DMS114 treated with DMSO at 0.1 percent for 48 hours (cell line): ENCODE measurements at regions not wholly inside any gene's neighbourhood (a gene's known extent, or its start where the extent isn't known, plus 50 kb on each side); places are given as distances from the start of the nearest gene placed in this dataset.

ENCODE experiments used
- DNase-seq: peaks from one replicate; lab custom pipeline; 2025; ENCODE audit not compliant: unreplicated experiment; lab: John Stamatoyannopoulos, UW

DNA sequence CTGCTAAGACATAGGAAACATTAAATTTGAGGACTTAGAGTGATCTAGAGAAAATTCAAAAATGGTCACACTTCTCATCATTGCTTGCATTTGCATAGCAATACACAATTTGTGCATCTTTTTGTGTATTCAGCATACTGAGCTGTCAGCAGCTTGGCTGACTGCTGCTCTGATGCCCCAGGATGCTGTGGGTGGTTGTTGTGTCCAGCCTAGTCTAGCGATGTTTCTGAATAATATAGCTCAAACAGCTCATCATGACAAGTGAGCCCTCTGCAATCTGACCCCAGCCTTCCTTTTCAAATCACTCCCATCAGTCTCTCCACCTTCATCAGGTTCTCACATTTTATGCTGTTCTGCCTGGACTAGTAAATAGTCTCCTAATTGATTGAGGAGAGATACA, 483.7 kb upstream of the SPHKAP start:
- DNase-seq, result no peak

DNA sequence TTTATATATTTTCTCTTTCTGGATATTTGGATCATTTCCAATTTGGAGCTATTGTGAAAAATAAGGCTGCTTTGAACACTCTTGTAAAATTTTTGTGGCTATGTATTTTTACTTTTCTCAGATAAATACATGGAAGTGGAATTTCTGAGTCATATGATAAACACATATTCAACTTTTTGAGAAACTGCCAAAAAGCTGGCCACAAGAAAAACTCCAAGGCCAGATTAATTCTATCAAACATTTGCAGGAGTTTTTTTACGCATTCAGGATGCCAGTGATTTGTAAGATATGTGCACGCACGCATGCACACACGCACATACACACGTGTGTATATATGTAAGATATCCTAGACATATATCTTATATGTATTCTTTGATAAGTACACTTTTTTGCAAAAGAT, 477.5 kb upstream of the SPHKAP start:
- no peak for DNase-seq

DNA sequence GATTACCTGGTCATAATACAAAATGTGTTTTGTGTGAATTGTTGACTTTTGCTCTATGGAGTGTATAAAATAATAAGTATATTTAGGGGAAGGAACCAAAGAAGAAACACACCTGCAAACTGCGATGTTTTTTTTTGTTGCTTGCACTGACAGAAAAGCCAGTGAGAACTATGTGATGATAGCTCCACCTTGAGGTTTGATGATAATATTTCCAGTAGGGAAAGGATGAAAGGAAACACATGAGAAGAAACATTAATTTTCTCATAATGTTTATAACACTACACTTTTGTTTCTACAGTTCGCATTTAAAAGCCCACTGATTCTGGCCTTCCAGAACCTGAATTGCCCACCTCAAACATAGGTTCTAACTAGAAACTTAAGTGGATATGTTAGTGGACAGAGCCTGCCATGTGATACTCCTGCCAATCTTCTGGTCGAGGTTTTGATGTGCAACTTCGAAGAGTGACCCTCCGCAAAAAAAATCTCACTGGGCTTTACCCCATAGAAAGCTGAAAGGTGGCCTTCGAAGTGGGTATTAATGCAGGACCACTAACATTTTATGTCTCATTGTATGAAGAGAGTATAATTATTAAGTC, 476.4 kb upstream of the SPHKAP start:
- DNase-seq, result peak; percentile 10

DNA sequence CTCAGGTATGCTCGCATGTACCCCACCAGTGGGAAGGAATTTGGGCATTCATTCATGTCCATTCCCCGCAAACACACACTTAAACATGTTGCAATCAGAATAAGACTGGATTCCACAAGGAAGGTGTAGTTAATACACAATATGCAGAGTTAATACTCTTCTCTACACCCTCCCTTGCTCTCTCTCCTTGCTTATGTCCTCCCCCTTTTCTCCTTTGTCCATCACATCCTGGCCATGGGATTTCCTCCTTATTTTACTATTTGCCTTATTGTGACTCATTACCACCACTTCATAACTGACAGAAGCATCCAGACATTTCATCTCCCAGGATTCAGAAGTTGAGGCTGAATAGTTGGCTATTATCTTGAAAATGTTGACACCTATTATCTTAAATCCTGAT, 473.8 kb upstream of the SPHKAP start:
- no peak for DNase-seq

DNA sequence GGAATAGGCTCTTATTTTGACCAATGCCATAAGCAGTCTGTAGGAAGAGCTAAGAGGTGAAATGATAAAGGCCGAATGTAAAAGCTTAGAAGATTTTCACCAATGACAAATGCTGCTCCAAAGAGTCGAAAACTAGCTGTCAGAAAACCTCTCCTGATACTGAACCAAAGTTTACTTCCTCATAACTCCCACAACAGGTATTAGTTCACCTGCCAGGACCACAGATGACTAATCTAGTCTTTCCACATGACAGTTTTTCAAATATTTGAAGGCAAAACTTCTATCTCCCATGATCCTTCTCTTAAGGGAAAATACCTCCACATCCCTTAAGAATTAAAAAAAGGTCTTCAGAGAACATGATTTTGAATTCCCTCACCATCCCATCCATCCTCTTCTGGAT, 473.2 kb upstream of the SPHKAP start:
- DNase-seq, result no peak

DNA sequence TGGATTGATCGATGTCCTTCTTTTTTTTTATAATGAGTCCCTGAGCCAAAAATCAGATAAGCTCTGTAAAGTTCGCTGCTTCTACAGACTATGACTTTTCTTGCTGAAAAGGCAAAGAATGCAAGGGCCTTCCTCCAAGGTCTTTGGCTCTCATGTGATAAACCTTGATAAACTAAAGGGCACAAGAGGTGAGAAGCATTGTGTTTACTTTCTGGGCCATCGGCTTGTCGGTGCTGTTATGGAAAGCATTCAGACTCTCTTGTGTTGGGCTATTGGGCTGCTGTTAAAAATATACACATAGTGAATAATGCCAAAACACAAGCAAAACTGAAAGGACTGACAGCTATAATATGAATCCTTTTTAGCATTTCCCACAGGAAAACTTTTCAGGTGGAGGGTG, 472.4 kb upstream of the SPHKAP start:
- DNase-seq, result no peak

DNA sequence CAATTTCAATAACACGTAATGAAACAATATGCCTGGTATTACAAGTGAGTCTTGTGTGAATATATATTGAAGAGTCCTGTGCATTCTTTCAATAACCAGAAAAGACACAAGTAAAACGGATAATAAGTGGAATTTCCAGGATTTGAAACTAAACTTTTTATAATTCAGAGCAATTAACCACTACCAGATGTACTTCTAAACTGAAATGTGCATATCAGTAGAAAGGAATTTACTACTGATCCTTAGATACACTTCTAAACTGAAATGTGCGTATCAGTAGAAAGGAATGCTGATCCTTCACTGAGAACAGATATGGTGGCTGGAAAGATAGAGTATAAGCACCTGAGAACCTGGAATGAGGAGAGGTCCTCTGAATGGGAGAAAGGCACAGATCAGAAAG, 470.9 kb upstream of the SPHKAP start:
- DNase-seq, result no peak

DNA sequence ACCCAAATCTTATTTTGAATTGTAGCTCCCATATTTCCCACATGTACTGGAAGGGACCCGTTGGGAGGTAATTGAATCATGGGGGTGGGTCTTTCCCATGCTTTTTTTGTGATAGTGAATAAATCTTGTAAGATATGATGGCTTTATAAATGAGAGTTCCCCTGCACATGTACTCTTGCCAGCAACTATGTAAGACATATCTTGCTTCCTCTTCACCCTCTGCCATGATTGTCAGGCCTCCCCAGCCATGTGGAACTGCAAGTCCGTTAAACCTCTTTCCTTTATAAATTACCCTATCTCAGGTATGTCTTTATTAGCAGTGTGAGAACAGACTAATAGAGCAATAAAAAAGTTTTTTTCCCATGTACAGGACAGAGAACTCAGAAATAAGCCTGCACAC, 468.4 kb upstream of the SPHKAP start:
- DNase-seq, result no peak

DNA sequence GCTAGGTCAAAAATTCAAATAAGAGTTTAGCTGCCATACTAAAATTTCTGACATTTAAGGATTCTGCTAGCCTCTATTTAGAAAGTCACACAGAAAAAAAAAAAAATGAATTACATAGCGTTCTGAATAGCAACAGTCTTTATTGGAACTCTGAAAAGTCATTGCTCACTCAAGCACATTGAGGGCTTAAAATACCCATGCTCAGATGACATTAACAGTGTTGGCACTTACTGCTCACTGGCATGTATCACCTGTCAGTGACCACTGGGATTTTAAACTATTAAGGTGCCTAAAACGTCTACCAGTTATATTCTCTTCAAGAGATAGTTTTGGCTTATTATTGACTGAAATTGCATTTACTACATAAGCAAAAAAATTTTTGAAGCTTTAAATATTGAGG, 468.0 kb upstream of the SPHKAP start:
- no peak for DNase-seq

DNA sequence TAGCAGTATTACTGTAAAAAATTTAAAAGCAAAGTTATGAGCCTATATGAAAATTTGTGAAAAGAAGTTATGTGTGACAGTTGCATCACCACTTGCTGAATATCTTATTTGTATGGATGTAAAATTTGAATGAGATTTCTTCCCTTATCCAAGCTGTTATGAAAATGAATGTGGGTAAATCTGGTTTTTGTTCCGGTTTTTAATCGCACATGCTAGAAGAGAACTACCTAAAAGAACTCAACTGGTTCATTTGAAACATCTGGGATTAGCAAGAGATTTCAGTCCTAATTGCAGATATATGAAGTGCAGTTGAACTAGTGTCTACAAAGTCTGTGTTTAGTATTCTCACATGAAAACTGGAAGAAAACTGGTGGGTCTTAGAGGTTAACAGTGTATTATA, 467.1 kb upstream of the SPHKAP start:
- DNase-seq, result no peak

DNA sequence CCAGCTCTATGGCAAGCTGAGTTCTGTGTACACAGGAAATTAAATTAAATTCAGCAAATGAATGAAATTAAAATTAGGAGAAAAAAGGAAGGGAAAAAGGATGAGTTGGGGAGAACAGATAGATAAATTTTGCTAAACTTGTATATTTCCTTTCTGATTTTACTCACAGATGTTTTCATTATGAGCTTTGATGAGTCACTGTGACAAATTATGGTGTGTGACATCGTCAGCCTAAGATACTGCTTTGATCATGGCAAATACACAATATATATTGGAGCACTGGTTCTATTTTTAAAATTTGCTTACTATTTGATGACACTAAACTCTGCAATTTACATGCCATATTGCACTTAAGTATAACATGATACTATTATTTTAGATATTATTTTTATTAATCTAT, 464.6 kb upstream of the SPHKAP start:
- DNase-seq, result no peak

DNA sequence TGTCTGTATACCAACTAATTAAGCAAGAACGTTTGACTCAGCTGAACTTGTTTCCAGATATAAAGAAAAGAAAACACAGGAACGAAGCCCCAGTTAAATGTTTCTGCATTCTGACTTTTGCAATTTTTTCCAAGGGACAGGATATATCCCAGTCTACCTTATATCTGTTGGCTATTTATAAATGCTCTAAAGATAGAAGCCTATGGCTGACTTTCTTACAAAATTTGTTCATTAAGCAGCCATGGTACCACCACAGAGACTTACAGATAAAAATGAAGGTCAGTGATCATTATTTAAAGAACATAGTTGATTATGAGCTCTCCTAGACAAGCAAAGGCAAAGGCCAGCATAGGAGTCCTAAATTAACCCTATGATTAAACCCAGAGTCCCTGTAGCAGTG, 462.7 kb upstream of the SPHKAP start:
- no peak for DNase-seq

DNA sequence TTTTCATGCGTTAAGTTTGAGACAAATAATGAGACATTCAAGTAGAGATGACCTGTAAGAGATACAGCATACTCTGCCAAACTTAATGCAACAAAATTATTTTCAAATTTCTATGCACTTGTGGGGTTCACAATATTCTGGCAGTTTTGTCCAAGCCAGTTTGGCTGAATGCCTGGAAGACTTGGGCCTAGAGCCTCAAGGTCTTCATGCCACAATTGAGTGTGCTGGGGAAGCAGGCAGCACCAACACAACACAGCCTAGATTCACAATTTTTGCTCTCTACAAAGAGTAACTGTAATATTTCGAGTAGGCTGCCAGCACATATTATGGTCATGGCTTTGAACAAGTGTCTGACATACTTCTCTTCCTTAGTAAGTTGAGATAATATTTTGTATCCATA, 461.4 kb upstream of the SPHKAP start:
- no peak for DNase-seq

DNA sequence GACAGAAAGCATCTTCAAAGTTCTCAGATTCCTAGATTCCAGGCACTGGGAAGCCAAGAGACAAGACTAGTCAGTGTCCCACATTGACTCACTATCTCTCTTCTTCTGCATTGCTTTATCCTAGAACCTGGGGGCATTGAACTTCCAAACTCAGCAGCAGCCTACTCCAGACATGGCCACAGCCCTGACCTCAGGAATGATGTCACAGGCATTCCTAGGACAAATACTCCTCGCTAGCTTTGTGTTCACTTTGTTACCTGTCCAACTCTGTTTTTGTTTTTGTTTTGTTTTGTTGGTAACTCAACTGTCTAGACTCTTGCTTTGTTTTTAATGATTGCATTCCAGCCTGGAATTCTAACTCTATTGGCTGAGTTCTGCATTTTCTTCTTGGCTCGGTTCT, 449.3 kb upstream of the SPHKAP start:
- no peak for DNase-seq

DNA sequence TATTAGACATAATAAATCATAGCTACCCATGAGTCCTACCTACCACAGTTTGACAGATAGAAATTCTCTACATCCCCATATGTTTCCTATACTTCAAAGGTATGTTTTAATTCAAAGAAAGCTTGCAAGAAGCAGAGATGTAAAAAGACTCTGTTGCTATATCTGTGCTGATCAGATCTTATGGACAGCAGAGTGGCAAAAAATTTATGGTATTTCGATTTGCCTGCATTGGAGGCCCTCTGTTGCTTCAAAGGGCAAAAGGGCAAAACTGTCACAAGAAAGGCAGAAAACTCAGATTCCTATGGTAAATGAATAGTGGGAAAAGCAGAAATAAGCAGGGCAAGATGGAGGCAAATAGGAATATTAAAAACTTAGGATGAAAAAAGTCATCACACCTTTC, 447.8 kb upstream of the SPHKAP start:
- DNase-seq, result no peak

DNA sequence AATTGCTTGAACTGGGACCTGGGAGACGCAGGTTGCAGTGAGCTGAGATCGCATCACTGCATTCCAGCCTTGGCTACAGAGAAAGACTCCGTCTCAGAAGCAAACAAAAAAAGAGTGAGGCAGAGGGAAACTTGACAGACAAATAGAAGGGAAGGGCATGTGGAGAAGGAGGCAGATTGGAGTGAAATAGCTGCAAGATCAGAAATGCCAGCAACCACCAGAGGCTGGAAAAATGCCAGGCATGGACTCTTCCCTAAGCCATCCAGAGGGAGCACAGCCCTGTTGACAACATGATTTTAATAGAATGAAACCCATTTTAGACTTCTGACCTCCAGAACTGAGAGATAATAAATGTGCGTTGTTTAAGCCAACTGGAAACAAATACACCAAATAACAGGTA, 447.2 kb upstream of the SPHKAP start:
- no peak for DNase-seq

DNA sequence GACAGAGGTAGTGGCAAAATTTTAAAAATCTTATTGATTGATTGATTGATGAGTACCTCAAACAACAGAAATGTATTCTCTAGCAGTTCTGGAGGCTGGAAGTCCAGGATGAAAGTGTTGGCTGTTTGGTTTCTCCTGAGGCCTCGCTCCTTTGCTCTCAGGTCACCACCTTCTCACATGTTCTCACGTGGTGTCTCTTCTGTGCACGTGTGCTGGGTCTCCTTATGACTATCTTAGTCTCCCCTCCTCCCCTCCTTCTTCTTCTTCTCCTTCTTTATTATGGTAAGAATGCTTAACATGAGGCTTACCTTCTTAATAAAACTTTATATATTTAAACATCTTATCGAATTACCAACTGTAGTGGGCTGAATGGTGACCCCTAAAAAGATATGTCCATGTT, 446.0 kb upstream of the SPHKAP start:
- DNase-seq, result no peak

DNA sequence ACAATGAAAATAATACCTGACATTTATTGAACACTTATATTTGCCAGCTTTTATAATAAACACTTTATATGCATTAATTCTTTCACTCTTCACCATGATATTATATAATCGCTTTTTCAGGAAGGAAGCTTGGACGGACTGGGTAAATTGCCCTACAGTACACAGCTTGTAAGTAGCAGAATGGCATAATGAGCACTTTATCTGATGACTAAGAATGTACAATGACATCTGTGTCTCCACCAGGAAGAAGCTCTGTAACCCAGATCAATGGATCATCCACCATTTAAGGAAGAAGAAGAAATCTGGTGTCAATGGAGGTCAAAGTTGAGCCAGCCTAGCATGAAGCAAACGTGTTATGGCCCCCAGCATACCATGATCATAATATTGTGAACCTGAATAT, 444.0 kb upstream of the SPHKAP start:
- DNase-seq, result no peak

DNA sequence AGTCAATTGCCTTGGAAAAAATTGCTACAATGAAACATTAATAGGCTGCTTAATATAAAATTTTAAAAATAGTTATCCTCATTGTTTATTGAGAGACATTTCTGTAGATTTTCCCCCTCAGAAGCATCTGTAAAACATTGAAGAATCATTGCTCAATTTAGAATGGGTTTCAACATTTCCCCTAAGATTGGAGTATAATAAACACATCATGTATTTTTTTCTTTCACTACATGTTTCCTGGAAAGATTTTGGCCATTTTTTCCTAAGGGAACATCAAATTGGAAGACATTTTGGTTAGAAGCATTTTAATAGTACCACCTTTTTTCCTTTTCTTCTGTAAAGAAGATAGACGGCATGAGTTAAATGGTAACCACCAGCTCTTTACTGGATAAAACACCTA, 443.2 kb upstream of the SPHKAP start:
- DNase-seq, result no peak

DNA sequence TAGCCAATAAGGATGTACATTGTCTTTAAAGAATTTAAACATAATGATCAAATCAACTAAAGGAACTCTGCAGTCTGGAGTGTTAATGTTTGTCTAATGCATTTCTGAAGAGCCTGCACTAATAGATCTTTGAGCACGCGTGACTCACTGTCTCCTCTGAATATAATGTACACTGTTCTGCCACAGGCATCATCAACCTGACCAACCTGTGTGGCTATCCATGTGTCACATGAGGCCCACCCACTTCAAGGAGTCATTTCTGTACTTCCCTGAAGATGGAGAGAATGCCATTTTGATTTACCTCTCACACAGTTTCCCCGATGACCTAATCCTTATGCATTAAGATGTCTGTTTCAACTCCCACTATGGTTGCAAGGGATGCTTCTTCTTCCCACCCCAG, 434.0 kb upstream of the SPHKAP start:
- DNase-seq, result no peak

DNA sequence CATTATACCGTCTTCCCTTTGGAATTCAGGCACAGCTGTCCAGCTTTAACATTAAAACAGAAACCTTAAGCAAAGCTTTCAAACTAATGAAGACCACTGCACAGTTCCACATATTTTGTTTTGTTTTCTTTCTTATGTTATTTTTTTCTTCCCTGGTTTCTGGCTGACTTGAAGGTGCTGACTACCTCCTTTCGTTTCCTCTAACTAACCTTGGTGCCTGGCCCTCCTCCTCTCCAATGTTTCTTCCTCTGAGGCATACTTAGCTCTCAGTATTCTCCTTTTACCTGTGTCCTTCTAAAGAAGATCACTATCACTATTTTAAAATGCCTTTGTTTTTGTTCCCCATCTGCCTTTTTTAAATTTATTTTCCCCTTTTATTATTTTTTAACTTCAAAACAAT, 433.3 kb upstream of the SPHKAP start:
- no peak for DNase-seq

DNA sequence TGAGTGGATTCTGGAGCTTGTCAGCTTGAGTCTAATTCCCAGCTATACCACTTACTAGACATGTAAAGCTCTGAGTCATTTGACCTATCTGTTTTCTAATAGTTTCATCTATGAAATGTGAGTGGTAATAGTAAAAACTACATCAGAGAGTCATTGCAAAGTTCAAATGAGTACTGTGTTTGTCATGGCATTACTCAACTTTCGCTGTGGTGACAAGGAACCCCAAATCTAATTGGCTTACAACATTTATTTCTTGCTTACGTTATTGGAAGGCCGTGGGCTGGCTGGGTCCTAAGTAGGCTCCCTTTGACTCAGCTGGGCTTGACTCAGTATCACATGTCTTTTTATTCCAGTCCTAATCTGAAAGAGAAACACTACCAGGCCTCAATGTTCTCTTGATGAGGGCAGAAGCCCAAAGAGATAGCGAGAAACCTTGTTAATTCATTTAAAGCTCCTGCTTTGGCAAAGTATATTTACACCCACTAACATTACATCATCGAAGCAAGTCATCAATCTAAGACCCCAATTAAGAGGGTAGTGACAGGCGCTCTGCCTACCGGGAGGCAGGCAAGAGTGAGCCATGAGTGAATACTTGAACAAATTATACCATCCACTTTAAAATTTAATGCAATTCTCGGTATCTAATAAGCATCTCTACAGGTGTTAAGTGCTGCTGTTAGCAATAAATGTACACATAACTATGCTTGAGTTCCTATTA, 431.8 kb upstream of the SPHKAP start:
- DNase-seq, result no peak

DNA sequence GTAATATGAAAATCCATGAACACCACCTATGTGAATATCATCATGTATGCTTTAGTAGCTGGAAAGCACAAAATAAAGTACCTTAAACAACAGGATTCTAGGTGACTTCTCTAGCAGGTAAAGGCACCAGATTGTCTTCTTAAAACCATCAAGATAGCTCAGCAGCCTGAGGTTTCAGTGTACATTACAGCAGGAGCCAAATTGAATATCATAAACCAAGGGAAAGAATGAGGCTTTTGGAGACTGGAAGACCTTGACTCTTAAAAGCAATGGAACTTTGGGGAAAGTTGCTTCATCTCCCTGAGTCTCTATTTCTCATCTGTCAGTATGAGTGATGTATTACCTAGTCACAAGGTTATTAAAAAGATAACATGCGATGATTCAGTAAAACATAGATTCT, 429.7 kb upstream of the SPHKAP start:
- no peak for DNase-seq
